ENCODE measurements at regions not wholly inside any gene's neighbourhood (a gene's known extent, or its start where the extent isn't known, plus 50 kb on each side); places are given as distances from the start of the nearest gene placed in this dataset.

GRCh38 chr9:88661759-88662158, 126.8 kb downstream of the NXNL2 start:
- TF ChIP-seq CTCF (IDR thresholded peaks at IDR 0.05 in 2 of 3, conservative IDR thresholded peaks at IDR 0.05 in 1 of 3; ENCODE audit: control insufficient read depth in 2 of 3, extremely low read depth in 1 of 3, insufficient read depth in 1 of 3, low read depth in 3 of 3, low read length in 3 of 3) (no peak), POLR2A (IDR thresholded peaks at IDR 0.05; ENCODE audit: low read depth, low read length) (no peak), ZNF24 (IDR thresholded peaks at IDR 0.05) (no peak), TAF1 (IDR thresholded peaks at IDR 0.05; ENCODE audit: borderline replicate concordance, low read depth, low read length) (no peak), SP1 (IDR thresholded peaks at IDR 0.05; ENCODE audit: low read depth, low read length) (no peak)
